Jurkat, Clone E6-1 (cell line): ENCODE measurements at regions not wholly inside any gene's neighbourhood (a gene's known extent, or its start where the extent isn't known, plus 50 kb on each side); places are given as distances from the start of the nearest gene placed in this dataset.

Experiments
- DNase-seq: peaks from one replicate; pipeline ENCODE4 v3.0.0-alpha.2; 2011; ENCODE audit warnings: low read depth, low spot score
- H3K4me3 ChIP-seq: 2 replicates; pipeline ENCODE4 v1.5.1; 2011; ENCODE audit warnings: mild to moderate bottlenecking, low read length, control low read depth, moderate library complexity

- no peak for DNase-seq
- H3K4me3 ChIP-seq: no peak overlapping the region
Measured at GRCh38 chr1:96238426-96238825, 483.2 kb upstream of the PTBP2 start.

GRCh38 chr1:96240438-96240837 is 481.1 kb upstream of the PTBP2 start:
- H3K4me3 ChIP-seq: no peak overlapping the region
- DNase-seq: no peak

- H3K4me3 ChIP-seq: no peak overlapping the region
- no peak for DNase-seq
Measured at GRCh38 chr1:96253246-96254035, 468.1 kb upstream of the PTBP2 start.

- DNase-seq: no peak
- H3K4me3 ChIP-seq: no peak overlapping the region
Measured at GRCh38 chr1:96256130-96256790, 465.3 kb upstream of the PTBP2 start.

- no peak for DNase-seq
- H3K4me3 ChIP-seq: no peak overlapping the region
Measured at GRCh38 chr1:96259399-96259798, 462.2 kb upstream of the PTBP2 start.

- H3K4me3 ChIP-seq: no peak overlapping the region
- no peak for DNase-seq
Measured at GRCh38 chr1:96281491-96281890, 440.1 kb upstream of the PTBP2 start.

GRCh38 chr1:96290033-96290432 is 431.6 kb upstream of the PTBP2 start:
- DNase-seq: no peak
- no peak overlapping the region for H3K4me3 ChIP-seq

GRCh38 chr1:96290801-96291200 is 430.8 kb upstream of the PTBP2 start:
- H3K4me3 ChIP-seq: no peak overlapping the region
- DNase-seq: no peak

GRCh38 chr1:96291468-96291867 is 430.1 kb upstream of the PTBP2 start:
- no peak overlapping the region for H3K4me3 ChIP-seq
- no peak for DNase-seq

- no peak overlapping the region for H3K4me3 ChIP-seq
- no peak for DNase-seq
Measured at GRCh38 chr1:96292141-96292540, 429.4 kb upstream of the PTBP2 start.

- no peak for DNase-seq
- no peak overlapping the region for H3K4me3 ChIP-seq
Measured at GRCh38 chr1:96296991-96297390, 424.6 kb upstream of the PTBP2 start.

GRCh38 chr1:96306809-96307560 is 414.6 kb upstream of the PTBP2 start:
- H3K4me3 ChIP-seq: no peak overlapping the region
- DNase-seq: no peak

- H3K4me3 ChIP-seq: no peak overlapping the region
- no peak for DNase-seq
Measured at GRCh38 chr1:96308314-96308713, 413.3 kb upstream of the PTBP2 start.

GRCh38 chr1:96309783-96310182 is 411.8 kb upstream of the PTBP2 start:
- DNase-seq: no peak
- no peak overlapping the region for H3K4me3 ChIP-seq

GRCh38 chr1:96313216-96313615 is 408.4 kb upstream of the PTBP2 start:
- DNase-seq: no peak
- no peak overlapping the region for H3K4me3 ChIP-seq

GRCh38 chr1:96329121-96329520 is 392.5 kb upstream of the PTBP2 start:
- DNase-seq: no peak
- H3K4me3 ChIP-seq: no peak overlapping the region

GRCh38 chr1:96331596-96331995 is 390.0 kb upstream of the PTBP2 start:
- DNase-seq: no peak
- H3K4me3 ChIP-seq: no peak overlapping the region

- DNase-seq: no peak
Measured at GRCh38 chr1:96333522-96334235, 387.9 kb upstream of the PTBP2 start.

GRCh38 chr1:96334236-96334557 is 387.4 kb upstream of the PTBP2 start:
- DNase-seq: no peak
- no peak overlapping the region for H3K4me3 ChIP-seq

More at GRCh38 chr1:96333522-96334235, 387.9 kb upstream of the PTBP2 start:
- no peak overlapping the region for H3K4me3 ChIP-seq

GRCh38 chr1:96338622-96339021 is 383.0 kb upstream of the PTBP2 start:
- no peak overlapping the region for H3K4me3 ChIP-seq
- DNase-seq: no peak
